ENCODE measurements at regions not wholly inside any gene's neighbourhood (a gene's known extent, or its start where the extent isn't known, plus 50 kb on each side); places are given as distances from the start of the nearest gene placed in this dataset.

GRCh38 chr3:135516143-135516542 is 449.4 kb upstream of the PPP2R3A start:
- Histone ChIP-seq H3K4me3 (no peak overlapping the region), H3K27ac (no peak overlapping the region), H3K9me3 (no peaks in the 10 kb centered on the region), H3K4me1 (no peaks in the 10 kb centered on the region), H3K27me3 (no peaks in the 10 kb centered on the region), H3K36me3 (no peaks in the 10 kb centered on the region)
- intact Hi-C loops (cut with DNase I) = no loop called here
- WGBS, 2 donors = 26 to 59% methylated on average over 3 of the region's 3 CpGs
- TF ChIP-seq EP300 (IDR thresholded peaks at IDR 0.05) = no peak
- no peak for TF ChIP-seq POLR2A (IDR thresholded peaks at IDR 0.05)
- no peak for TF ChIP-seq CTCF (IDR thresholded peaks at IDR 0.05)
- no peak for TF ChIP-seq POLR2AphosphoS5 (IDR thresholded peaks at IDR 0.05)
- no peak for DNase-seq

- TF ChIP-seq CTCF (IDR thresholded peaks at IDR 0.05) (no peak), EP300 (IDR thresholded peaks at IDR 0.05) (no peak), POLR2A (IDR thresholded peaks at IDR 0.05) (no peak)
- DNase-seq = no peak
- WGBS, 2 donors = 8 to 48% methylated on average over 3 of the region's 3 CpGs
- Histone ChIP-seq H3K4me1 (no peaks in the 10 kb centered on the region), H3K4me3 (no peak overlapping the region), H3K36me3 (no peaks in the 10 kb centered on the region), H3K27me3 (no peaks in the 10 kb centered on the region), H3K9me3 (no peaks in the 10 kb centered on the region), H3K27ac (no peak overlapping the region)
- intact Hi-C loops (cut with DNase I) = no loop called here
Measured at GRCh38 chr3:135528413-135529015, 437.0 kb upstream of the PPP2R3A start.

- TF ChIP-seq POLR2AphosphoS5 (IDR thresholded peaks at IDR 0.05) = no peak
- TF ChIP-seq EP300 (IDR thresholded peaks at IDR 0.05) = no peak
- TF ChIP-seq POLR2A (IDR thresholded peaks at IDR 0.05) = no peak
- no peak for TF ChIP-seq CTCF (IDR thresholded peaks at IDR 0.05)
- 14 to 62% methylated on average over 3 of the region's 3 CpGs for WGBS, 2 donors
Measured at GRCh38 chr3:135532021-135532420, 433.5 kb upstream of the PPP2R3A start.

GRCh38 chr3:135538123-135538522 is 427.4 kb upstream of the PPP2R3A start:
- Histone ChIP-seq H3K27ac (no peak overlapping the region), H3K4me1 (no peaks in the 10 kb centered on the region), H3K4me3 (no peak overlapping the region), H3K36me3 (no peaks in the 10 kb centered on the region), H3K27me3 (no peaks in the 10 kb centered on the region), H3K9me3 (peaks cover 0 to 3% (median 0%) of the 10 kb centered on the region in 4 donors)
- no peak for DNase-seq
- intact Hi-C loops (cut with DNase I) = no loop called here
- TF ChIP-seq EP300 (IDR thresholded peaks at IDR 0.05) (no peak), POLR2AphosphoS5 (IDR thresholded peaks at IDR 0.05) (no peak), POLR2A (IDR thresholded peaks at IDR 0.05) (no peak), CTCF (IDR thresholded peaks at IDR 0.05) (no peak)
- WGBS, 2 donors = 16 to 60% methylated on average over 2 of the region's 2 CpGs

More at GRCh38 chr3:135532021-135532420, 433.5 kb upstream of the PPP2R3A start:
- DNase-seq = no peak
- intact Hi-C loops (cut with DNase I) = no loop called here
- Histone ChIP-seq H3K9me3 (peaks cover 0 to 3% (median 0%) of the 10 kb centered on the region in 4 donors), H3K27ac (no peak overlapping the region), H3K4me3 (no peak overlapping the region), H3K36me3 (no peaks in the 10 kb centered on the region), H3K27me3 (no peaks in the 10 kb centered on the region), H3K4me1 (no peaks in the 10 kb centered on the region)

GRCh38 chr3:135539351-135539750 is 426.2 kb upstream of the PPP2R3A start:
- DNase-seq = no peak
- Histone ChIP-seq H3K27ac (no peak overlapping the region), H3K4me1 (no peaks in the 10 kb centered on the region), H3K27me3 (no peaks in the 10 kb centered on the region), H3K9me3 (peaks cover 0 to 3% (median under 1%) of the 10 kb centered on the region in 4 donors), H3K4me3 (no peak overlapping the region), H3K36me3 (no peaks in the 10 kb centered on the region)
- intact Hi-C loops (cut with DNase I) = no loop called here
- WGBS, 2 donors = 15 to 40% methylated on average over 4 of the region's 4 CpGs
- TF ChIP-seq CTCF (IDR thresholded peaks at IDR 0.05) (no peak), POLR2AphosphoS5 (IDR thresholded peaks at IDR 0.05) (no peak), EP300 (IDR thresholded peaks at IDR 0.05) (no peak)

Data from sigmoid colon (tissue), 6 donors.